Smooth muscle cell (in vitro differentiated cells): ENCODE measurements at regions not wholly inside any gene's neighbourhood (a gene's known extent, or its start where the extent isn't known, plus 50 kb on each side); places are given as distances from the start of the nearest gene placed in this dataset.

ENCODE experiments used
- DNase-seq: peaks from one replicate; lab custom pipeline; 2025; ENCODE audit not compliant: unreplicated experiment; lab: John Stamatoyannopoulos, UW
- H2AFZ ChIP-seq: fragments of 200-600 bp; sonication (generic); 2 replicates; pipeline ENCODE4 v1.6.0; 2016; ENCODE audit warnings: antibody characterized with exemption, low read depth, mild to moderate bottlenecking
- H3F3A ChIP-seq: fragments of 200-600 bp; sonication (generic); 2 replicates; pipeline ENCODE4 v1.6.0; 2017; ENCODE audit warnings: antibody characterized with exemption, low read depth
- H3K27ac ChIP-seq: fragments of 200-600 bp; sonication (generic); 2 replicates; pipeline ENCODE4 v1.5.1; 2016; ENCODE audit warnings: low read depth, mild to moderate bottlenecking
- H3K27me3 ChIP-seq: fragments of 200-600 bp; sonication (generic); 2 replicates; pipeline ENCODE4 v1.6.1; 2016; ENCODE audit warnings: low read depth, mild to moderate bottlenecking
- H3K36me3 ChIP-seq: fragments of 200-600 bp; sonication (generic); 2 replicates; pipeline ENCODE4 v1.5.1; 2016; ENCODE audit warnings: low read depth
- H3K4me1 ChIP-seq: fragments of 200-600 bp; sonication (generic); 2 replicates; pipeline ENCODE4 v1.5.1; 2016; ENCODE audit warnings: low read depth
- H3K4me2 ChIP-seq: fragments of 200-600 bp; sonication (generic); 2 replicates; pipeline ENCODE4 v1.6.0; 2016; ENCODE audit warnings: mild to moderate bottlenecking
- H3K4me3 ChIP-seq: fragments of 200-600 bp; sonication (generic); 2 replicates; pipeline ENCODE4 v1.5.1; 2016; ENCODE audit warnings: mild to moderate bottlenecking
- H3K79me2 ChIP-seq: fragments of 200-600 bp; sonication (generic); 2 replicates; pipeline ENCODE4 v1.6.0; 2016; ENCODE audit warnings: low read depth, mild to moderate bottlenecking
- H3K9ac ChIP-seq: fragments of 200-600 bp; sonication (generic); 2 replicates; pipeline ENCODE4 v1.6.0; 2016; ENCODE audit warnings: low read depth
- H3K9me3 ChIP-seq: fragments of 200-600 bp; sonication (generic); replicated peaks from 2 replicates; pipeline ENCODE4 v1.5.1; 2016; ENCODE audit warnings: low read depth
- H4K20me1 ChIP-seq: fragments of 200-600 bp; sonication (generic); 2 replicates; pipeline ENCODE4 v1.6.0; 2016; ENCODE audit warnings: low read depth
- CTCF ChIP-seq: fragments of 200-600 bp; sonication (generic); IDR thresholded peaks from 2 replicates; pipeline ENCODE4 v1.5.1; 2017; ENCODE audit warnings: borderline replicate concordance, mild to moderate bottlenecking, antibody characterized with exemption; ENCODE audit not compliant: insufficient read depth, poor library complexity, severe bottlenecking
- WGBS: methylation state at CpG from one replicate; pipeline ENCODE4 v1.1.7; 2016; ENCODE audit warnings: low lambda C conversion rate; 5-methylcytosine and 5-hydroxymethylcytosine counted together

GRCh38 chr1:99529002-99529401 is 116.9 kb upstream of the PALMD start:
- no peaks in the 10 kb centered on the region for H4K20me1 ChIP-seq
- H3K79me2 ChIP-seq = no peaks in the 10 kb centered on the region
- whole genome bisulfite sequencing = 79% methylated on average over 3 of the region's 3 CpGs
- H2AFZ ChIP-seq = peak overlapping the region; percentile 51
- no peaks in the 10 kb centered on the region for H3K9me3 ChIP-seq
- no peak overlapping the region for H3K4me2 ChIP-seq
- TF ChIP-seq CTCF = no peak
- no peaks in the 10 kb centered on the region for H3K27me3 ChIP-seq
- no peak for DNase-seq
- no peak overlapping the region for H3K27ac ChIP-seq
- H3K36me3 ChIP-seq = no peaks in the 10 kb centered on the region
- no peak overlapping the region for H3K4me3 ChIP-seq
- H3K9ac ChIP-seq = no peak overlapping the region
- H3F3A ChIP-seq = no peaks in the 10 kb centered on the region
- peaks cover 16% of the 10 kb centered on the region for H3K4me1 ChIP-seq

- no peak overlapping the region for H3K4me3 ChIP-seq
- H3K9ac ChIP-seq = no peak overlapping the region
- H2AFZ ChIP-seq = no peak overlapping the region
- WGBS = 87% methylated on average over 5 of the region's 5 CpGs
- no peaks in the 10 kb centered on the region for H3F3A ChIP-seq
- H3K36me3 ChIP-seq = no peaks in the 10 kb centered on the region
- no peak for DNase-seq
- no peak overlapping the region for H3K27ac ChIP-seq
- H3K4me2 ChIP-seq = no peak overlapping the region
- TF ChIP-seq CTCF = no peak
- peaks cover 23% of the 10 kb centered on the region for H3K4me1 ChIP-seq
- H3K27me3 ChIP-seq = no peaks in the 10 kb centered on the region
- no peaks in the 10 kb centered on the region for H3K9me3 ChIP-seq
- no peaks in the 10 kb centered on the region for H4K20me1 ChIP-seq
- no peaks in the 10 kb centered on the region for H3K79me2 ChIP-seq
These were observed 114.2 kb upstream of the PALMD start for GRCh38 chr1:99531578-99532275.

GRCh38 chr1:99532276-99532580 is 113.7 kb upstream of the PALMD start:
- Histone ChIP-seq H3K36me3 (no peaks in the 10 kb centered on the region), H2AFZ (no peak overlapping the region), H3K9ac (no peak overlapping the region), H4K20me1 (no peaks in the 10 kb centered on the region), H3F3A (no peaks in the 10 kb centered on the region), H3K4me1 (peaks cover 23% of the 10 kb centered on the region), H3K9me3 (no peaks in the 10 kb centered on the region), H3K27ac (no peak overlapping the region), H3K4me3 (no peak overlapping the region), H3K27me3 (no peaks in the 10 kb centered on the region), H3K4me2 (no peak overlapping the region), H3K79me2 (no peaks in the 10 kb centered on the region)
- no peak for TF ChIP-seq CTCF
- no peak for DNase-seq
- WGBS = 82% methylated on average over 1 of the region's 1 CpG
